Keratinocyte (primary cell): ENCODE measurements at regions not wholly inside any gene's neighbourhood (a gene's known extent, or its start where the extent isn't known, plus 50 kb on each side); places are given as distances from the start of the nearest gene placed in this dataset.

Experiments
- DNase-seq: peaks from one replicate; pipeline ENCODE4 v3.0.0-alpha.2; 2011; ENCODE audit warnings: low read depth, missing footprints, low spot score
- FAIRE-seq: peaks from 2 replicates; lab custom pipeline; 2011; peaks lifted over from hg19 to GRCh38; lab: Jason Lieb, UNC
- H2AFZ ChIP-seq: 2 replicates; pipeline ENCODE4 v1.6.0; 2012; ENCODE audit warnings: low read length, control low read depth, inconsistent platforms; ENCODE audit not compliant: control insufficient read depth
- H3K27ac ChIP-seq: 2 replicates; pipeline ENCODE4 v1.5.1; 2011; ENCODE audit warnings: low read length; ENCODE audit not compliant: control insufficient read depth, insufficient read depth
- H3K27me3 ChIP-seq: 3 replicates; pipeline ENCODE4 v1.6.0; 2011; ENCODE audit warnings: low read length; ENCODE audit not compliant: control insufficient read depth, insufficient read depth; ENCODE audit errors: extremely low read depth
- H3K36me3 ChIP-seq, 2 experiments: 2 replicates in 1 of 2; 3 replicates in 1 of 2; pipeline ENCODE4 v1.5.1; 2011; ENCODE audit warnings: low read length in 2 of 2, mild to moderate bottlenecking in 1 of 2; ENCODE audit not compliant: control insufficient read depth in 2 of 2, insufficient read depth in 2 of 2; ENCODE audit errors: extremely low read depth in 1 of 2
- H3K4me1 ChIP-seq: 3 replicates; pipeline ENCODE4 v1.5.1; 2011; ENCODE audit warnings: low read length; ENCODE audit not compliant: control insufficient read depth, insufficient read depth; ENCODE audit errors: extremely low read depth
- H3K4me2 ChIP-seq: 3 replicates; pipeline ENCODE4 v1.6.0; 2011; ENCODE audit warnings: low read depth, low read length; ENCODE audit not compliant: control insufficient read depth, insufficient read depth; ENCODE audit errors: extremely low read depth
- H3K4me3 ChIP-seq, 3 experiments: fragments of 200-600 bp in 1 of 3; sonication (generic) in 1 of 3; 2 replicates in 2 of 3; 3 replicates in 1 of 3; pipeline ENCODE4 v1.5.1; 2011 to 2016; ENCODE audit warnings: low read length in 3 of 3, mild to moderate bottlenecking in 3 of 3, control low read depth in 2 of 3, inconsistent platforms in 1 of 3, low read depth in 1 of 3, mixed read lengths in 1 of 3, mixed run types in 1 of 3, moderate library complexity in 1 of 3; ENCODE audit not compliant: control insufficient read depth in 2 of 3, insufficient read depth in 2 of 3; ENCODE audit errors: extremely low read depth in 1 of 3
- H3K79me2 ChIP-seq: 2 replicates; pipeline ENCODE4 v1.6.0; 2012; ENCODE audit warnings: low read length; ENCODE audit not compliant: control insufficient read depth, insufficient read depth
- H3K9ac ChIP-seq: 3 replicates; pipeline ENCODE4 v1.6.0; 2011; ENCODE audit warnings: low read length; ENCODE audit not compliant: control insufficient read depth, insufficient read depth; ENCODE audit errors: extremely low read depth
- H3K9me1 ChIP-seq: 3 replicates; pipeline ENCODE4 v1.6.0; 2011; ENCODE audit warnings: low read length; ENCODE audit not compliant: control insufficient read depth, insufficient read depth; ENCODE audit errors: extremely low read depth
- H3K9me3 ChIP-seq: 2 replicates; pipeline ENCODE4 v1.5.1; 2012; ENCODE audit warnings: low read depth, low read length; ENCODE audit not compliant: control insufficient read depth
- H4K20me1 ChIP-seq: 3 replicates; pipeline ENCODE4 v1.6.0; 2011; ENCODE audit warnings: low read length; ENCODE audit not compliant: control insufficient read depth, insufficient read depth; ENCODE audit errors: extremely low read depth
- CTCF ChIP-seq, 3 experiments: IDR thresholded peaks in 1 of 3; conservative IDR thresholded peaks in 1 of 3; optimal IDR thresholded peaks in 1 of 3; 2 replicates in 2 of 3; 3 replicates in 1 of 3; pipeline versions ENCODE3 to v1.5.1; 2011; ENCODE audit warnings: low read length in 3 of 3, mild to moderate bottlenecking in 3 of 3, moderate library complexity in 2 of 3, control low read depth in 1 of 3, inconsistent platforms in 1 of 3; ENCODE audit not compliant: insufficient read depth in 2 of 3; ENCODE audit errors: extremely low read depth in 1 of 3
- EZH2 ChIP-seq: IDR thresholded peaks from one replicate; pipeline ENCODE4 v1.6.1; 2012; ENCODE audit warnings: inconsistent platforms, mild to moderate bottlenecking, low read length, moderate library complexity
- dilution Hi-C: fragments of 300-500 bp; cut with MboI; formaldehyde crosslinking; loops from one replicate; pipeline ENCODE4 v1.7.0; 2020; ENCODE audit warnings: low sequenced_read_pairs; ENCODE audit not compliant: extremely low pct_ligation_motif_present

GRCh38 chr3:135779024-135779423 lies 186.5 kb upstream of the PPP2R3A start:
- no peaks in the 10 kb centered on the region for H3K79me2 ChIP-seq
- TF ChIP-seq CTCF (optimal IDR thresholded peaks at IDR 0.05 in 1 of 3, IDR thresholded peaks at IDR 0.05 in 1 of 3, conservative IDR thresholded peaks at IDR 0.05 in 1 of 3; ENCODE audit: extremely low read depth in 1 of 3, insufficient read depth in 2 of 3, low read length in 3 of 3) (no peak), EZH2 (no peak)
- H3K27ac ChIP-seq = no peak overlapping the region
- H2AFZ ChIP-seq = no peak overlapping the region
- H3K4me3 ChIP-seq = no peak overlapping the region
- H3K4me1 ChIP-seq = no peaks in the 10 kb centered on the region
- H3K9ac ChIP-seq = no peak overlapping the region
- no peak overlapping the region for H3K4me2 ChIP-seq
- FAIRE-seq (no peak), DNase-seq (no peak)
- no peaks in the 10 kb centered on the region for H3K9me3 ChIP-seq
- H3K36me3 ChIP-seq = no peaks in the 10 kb centered on the region
- H3K9me1 ChIP-seq = no peaks in the 10 kb centered on the region
- H4K20me1 ChIP-seq = no peaks in the 10 kb centered on the region
- no peaks in the 10 kb centered on the region for H3K27me3 ChIP-seq
- dilution Hi-C loops = no loop called here

DNA sequence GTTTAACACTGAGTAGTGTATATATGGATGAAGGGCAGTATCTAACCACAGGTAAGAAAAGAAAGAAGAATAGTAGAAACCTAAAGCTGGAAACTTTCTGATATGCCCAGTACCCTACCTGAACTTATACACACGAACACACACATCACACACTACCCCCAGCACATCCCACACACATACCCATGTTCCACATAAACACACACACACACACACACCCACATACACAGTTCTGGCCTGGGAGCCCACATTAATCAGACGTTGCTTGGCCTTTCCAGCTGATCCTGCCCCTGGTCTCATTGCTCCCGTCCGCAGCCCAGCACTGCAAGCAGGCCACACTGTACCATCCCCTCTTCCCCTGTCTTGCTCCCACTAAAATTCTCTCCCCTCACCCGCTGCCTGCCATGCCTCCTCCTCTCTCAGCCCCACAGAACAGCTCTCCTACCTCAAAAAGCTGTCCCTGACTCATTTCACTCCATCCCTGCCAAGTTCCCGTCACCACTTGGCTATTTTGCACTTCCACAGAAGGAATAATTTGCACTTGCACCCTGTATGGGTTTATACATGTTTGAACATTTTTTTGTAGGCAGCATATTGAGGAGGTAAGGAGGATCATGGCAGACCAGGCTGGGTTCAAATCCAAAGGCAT lies 185.8 kb upstream of the PPP2R3A start:
- Histone ChIP-seq H2AFZ (no peak overlapping the region), H3K4me3 (no peak overlapping the region), H3K9me3 (no peaks in the 10 kb centered on the region), H3K27me3 (no peaks in the 10 kb centered on the region), H3K9ac (no peak overlapping the region), H3K79me2 (no peaks in the 10 kb centered on the region), H3K4me2 (no peak overlapping the region), H3K36me3 (no peaks in the 10 kb centered on the region), H3K9me1 (no peaks in the 10 kb centered on the region), H3K27ac (no peak overlapping the region), H4K20me1 (no peaks in the 10 kb centered on the region), H3K4me1 (no peaks in the 10 kb centered on the region)
- no peak for DNase-seq
- dilution Hi-C loops = no loop called here
- FAIRE-seq = no peak
- TF ChIP-seq CTCF (optimal IDR thresholded peaks at IDR 0.05 in 1 of 3, IDR thresholded peaks at IDR 0.05 in 1 of 3, conservative IDR thresholded peaks at IDR 0.05 in 1 of 3; ENCODE audit: extremely low read depth in 1 of 3, insufficient read depth in 2 of 3, low read length in 3 of 3) (no peak), EZH2 (no peak)
